ENCODE measurements at regions not wholly inside any gene's neighbourhood (a gene's known extent, or its start where the extent isn't known, plus 50 kb on each side); places are given as distances from the start of the nearest gene placed in this dataset.

DNA sequence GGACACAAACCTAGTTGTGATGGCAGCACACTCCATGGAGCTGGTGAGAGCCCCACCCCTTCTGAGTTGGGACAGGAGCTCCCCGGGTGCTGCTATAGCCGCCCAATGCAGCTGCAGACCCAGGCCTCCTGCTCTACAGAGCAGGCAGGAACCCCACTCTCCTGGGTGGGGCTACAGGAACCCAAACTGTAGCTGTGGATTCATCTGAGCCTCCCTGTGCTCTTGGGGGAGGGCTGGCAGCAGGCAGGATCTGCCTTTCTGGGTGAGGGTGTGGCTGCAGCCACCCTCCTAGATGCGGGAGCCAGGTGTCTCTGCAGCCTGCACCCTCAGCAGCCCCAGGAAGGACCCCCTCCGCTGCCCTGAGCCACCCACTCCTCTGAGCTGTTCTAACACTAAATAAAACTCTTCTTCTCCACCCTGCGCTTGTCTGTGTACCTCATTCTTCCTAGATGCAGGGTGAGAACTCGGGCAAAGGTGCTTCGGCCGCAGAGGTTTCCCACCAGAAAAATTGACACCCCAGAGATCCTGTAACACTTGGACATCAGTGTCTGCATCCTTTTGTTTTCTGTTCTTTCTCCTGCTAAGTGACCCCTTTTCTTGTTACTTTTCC is 55.2 kb upstream of the KIF13A start:
- TF ChIP-seq, protein P1, sequence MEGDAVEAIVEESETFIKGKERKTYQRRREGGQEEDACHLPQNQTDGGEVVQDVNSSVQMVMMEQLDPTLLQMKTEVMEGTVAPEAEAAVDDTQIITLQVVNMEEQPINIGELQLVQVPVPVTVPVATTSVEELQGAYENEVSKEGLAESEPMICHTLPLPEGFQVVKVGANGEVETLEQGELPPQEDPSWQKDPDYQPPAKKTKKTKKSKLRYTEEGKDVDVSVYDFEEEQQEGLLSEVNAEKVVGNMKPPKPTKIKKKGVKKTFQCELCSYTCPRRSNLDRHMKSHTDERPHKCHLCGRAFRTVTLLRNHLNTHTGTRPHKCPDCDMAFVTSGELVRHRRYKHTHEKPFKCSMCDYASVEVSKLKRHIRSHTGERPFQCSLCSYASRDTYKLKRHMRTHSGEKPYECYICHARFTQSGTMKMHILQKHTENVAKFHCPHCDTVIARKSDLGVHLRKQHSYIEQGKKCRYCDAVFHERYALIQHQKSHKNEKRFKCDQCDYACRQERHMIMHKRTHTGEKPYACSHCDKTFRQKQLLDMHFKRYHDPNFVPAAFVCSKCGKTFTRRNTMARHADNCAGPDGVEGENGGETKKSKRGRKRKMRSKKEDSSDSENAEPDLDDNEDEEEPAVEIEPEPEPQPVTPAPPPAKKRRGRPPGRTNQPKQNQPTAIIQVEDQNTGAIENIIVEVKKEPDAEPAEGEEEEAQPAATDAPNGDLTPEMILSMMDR (IDR thresholded peaks at IDR 0.05): no peak
- TF ChIP-seq FOXM1 (IDR thresholded peaks at IDR 0.05; ENCODE audit: low read depth) (no peak), CHD2 (IDR thresholded peaks at IDR 0.05; ENCODE audit: low read length, partially characterized antibody) (no peak), TCF12 (IDR thresholded peaks at IDR 0.05) (no peak)
- TF ChIP-seq, protein P2, sequence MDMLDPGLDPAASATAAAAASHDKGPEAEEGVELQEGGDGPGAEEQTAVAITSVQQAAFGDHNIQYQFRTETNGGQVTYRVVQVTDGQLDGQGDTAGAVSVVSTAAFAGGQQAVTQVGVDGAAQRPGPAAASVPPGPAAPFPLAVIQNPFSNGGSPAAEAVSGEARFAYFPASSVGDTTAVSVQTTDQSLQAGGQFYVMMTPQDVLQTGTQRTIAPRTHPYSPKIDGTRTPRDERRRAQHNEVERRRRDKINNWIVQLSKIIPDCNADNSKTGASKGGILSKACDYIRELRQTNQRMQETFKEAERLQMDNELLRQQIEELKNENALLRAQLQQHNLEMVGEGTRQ (IDR thresholded peaks at IDR 0.05; ENCODE audit: borderline replicate concordance, low read depth, low read length): no peak

Data from SK-N-SH (cell line).